ENCODE measurements at regions not wholly inside any gene's neighbourhood (a gene's known extent, or its start where the extent isn't known, plus 50 kb on each side); places are given as distances from the start of the nearest gene placed in this dataset.

- no peak for TF ChIP-seq POLR2A (IDR thresholded peaks at IDR 0.05)
- no peak for TF ChIP-seq CTCF (IDR thresholded peaks at IDR 0.05)
These were observed 502.3 kb downstream of the ZWINT start for GRCh38 chr10:55858730-55859129.

Data from sigmoid colon (tissue), 3 donors.